ENCODE measurements at regions not wholly inside any gene's neighbourhood (a gene's known extent, or its start where the extent isn't known, plus 50 kb on each side); places are given as distances from the start of the nearest gene placed in this dataset.

- ChIA-PET POLR2A (no interaction called here), CTCF (no interaction called here)
- Histone ChIP-seq H3K4me3 (replicated peaks in 1 of 3; ENCODE audit: insufficient read depth in 1 of 3, low read depth in 1 of 3, low read length in 3 of 3) (no peak overlapping the region), H3K27ac (ENCODE audit: insufficient read depth, low read depth, low read length) (no peak overlapping the region), H2AFZ (ENCODE audit: low read depth, low read length) (no peak overlapping the region), H3K9ac (replicated peaks; ENCODE audit: extremely low read depth, insufficient read depth, low read length) (no peak overlapping the region), H3K9me1 (replicated peaks; ENCODE audit: control insufficient read depth, extremely low read depth, insufficient read depth, low read length) (no peaks in the 10 kb centered on the region), H3K4me1 (ENCODE audit: control insufficient read depth, extremely low read depth, insufficient read depth, low read length) (no peaks in the 10 kb centered on the region), H3K36me3 (ENCODE audit: control insufficient read depth in 2 of 2, extremely low read depth in 1 of 2, insufficient read depth in 2 of 2, low read length in 2 of 2) (no peaks in the 10 kb centered on the region), H3K79me2 (ENCODE audit: control insufficient read depth, insufficient read depth, low read length) (no peaks in the 10 kb centered on the region), H3K4me2 (ENCODE audit: insufficient read depth, low read length) (no peak overlapping the region), H3K9me3 (replicated peaks; ENCODE audit: control insufficient read depth, insufficient read depth, low read length) (no peaks in the 10 kb centered on the region), H3K27me3 (ENCODE audit: control insufficient read depth in 2 of 2, insufficient read depth in 2 of 2, low read length in 2 of 2) (no peaks in the 10 kb centered on the region), H4K20me1 (replicated peaks; ENCODE audit: control insufficient read depth, extremely low read depth, insufficient read depth, low read length) (no peaks in the 10 kb centered on the region)
- dilution Hi-C loops (cut with MboI; ENCODE audit: extremely low pct_ligation_motif_present, low sequenced_read_pairs), result no loop called here
- intact Hi-C loops (cut with micrococcal nuclease), result no loop called here
- TF ChIP-seq JUN (IDR thresholded peaks at IDR 0.05; ENCODE audit: borderline replicate concordance, insufficient read depth, insufficient read length, low read depth), result no peak
- TF ChIP-seq MYC (IDR thresholded peaks at IDR 0.05; ENCODE audit: low read depth, low read length), result no peak
- no peak for TF ChIP-seq GATA2 (IDR thresholded peaks at IDR 0.05; ENCODE audit: insufficient read depth, insufficient read length, low read depth, low read length)
- TF ChIP-seq POLR2A (IDR thresholded peaks at IDR 0.05; ENCODE audit: low read depth, low read length), result no peak
- no peak for TF ChIP-seq MAX (IDR thresholded peaks at IDR 0.05; ENCODE audit: insufficient read depth, insufficient read length)
- no peak for TF ChIP-seq POLR2AphosphoS5 (IDR thresholded peaks at IDR 0.05; ENCODE audit: insufficient read depth, low read depth, low read length)
- TF ChIP-seq CTCF (IDR thresholded peaks at IDR 0.05; ENCODE audit: extremely low read depth in 1 of 2, insufficient read depth in 1 of 2, low read depth in 1 of 2, low read length in 2 of 2), result no peak
- no peak for TF ChIP-seq FOS (IDR thresholded peaks at IDR 0.05; ENCODE audit: borderline replicate concordance, insufficient read depth, low read length)
- TF ChIP-seq EZH2 (IDR thresholded peaks at IDR 0.05; ENCODE audit: borderline replicate concordance, low read depth, low read length, severe bottlenecking), result no peak
- no TSS peak for BruUV-seq (replicated peaks)
- FAIRE-seq (no peak), DNase-seq (ENCODE audit: low read depth, low spot score) (no peak)
Measured at GRCh38 chr13:81602241-81602640, 1261.3 kb upstream of the SPRY2 start.

Data from endothelial cell of umbilical vein (primary cell).